ENCODE measurements at regions not wholly inside any gene's neighbourhood (a gene's known extent, or its start where the extent isn't known, plus 50 kb on each side); places are given as distances from the start of the nearest gene placed in this dataset.

- TF ChIP-seq CTCF (conservative IDR thresholded peaks at IDR 0.05; ENCODE audit: low read depth in 2 of 2) (no peak), POLR2AphosphoS5 (IDR thresholded peaks at IDR 0.05; ENCODE audit: low read depth) (no peak), EZH2 (IDR thresholded peaks at IDR 0.05; ENCODE audit: low read depth, unreplicated experiment) (no peak), REST (IDR thresholded peaks at IDR 0.05; ENCODE audit: unreplicated experiment) (no peak), EZH2phosphoT487 (IDR thresholded peaks at IDR 0.05; ENCODE audit: unreplicated experiment) (no peak), JUNB (IDR thresholded peaks at IDR 0.05; ENCODE audit: unreplicated experiment) (no peak), ZNF462 (CRISPR knock-in tag; IDR thresholded peaks at IDR 0.05) (no peak), ETS1 (IDR thresholded peaks at IDR 0.05) (no peak), CREB1 (CRISPR knock-in tag; IDR thresholded peaks at IDR 0.05; ENCODE audit: low read depth) (no peak), ZNF331 (CRISPR knock-in tag; IDR thresholded peaks at IDR 0.05; ENCODE audit: low read depth) (no peak), STAT1 (IDR thresholded peaks at IDR 0.05; ENCODE audit: unreplicated experiment) (no peak), ZNF114 (CRISPR knock-in tag; IDR thresholded peaks at IDR 0.05) (no peak)
Measured at GRCh38 chr13:59172076-59172475, 991.7 kb downstream of the DIAPH3 start.

Data from GM23338 (cell line).